Muscle of leg (tissue), 3 donors: ENCODE measurements at regions not wholly inside any gene's neighbourhood (a gene's known extent, or its start where the extent isn't known, plus 50 kb on each side); places are given as distances from the start of the nearest gene placed in this dataset.
"Not testable (repeated sequence)": the region's sequence is repeated elsewhere in the genome, so short reads cannot be mapped to it uniquely, and the experiment has no call there.

Experiments
- DNase-seq: peaks from one replicate; pipeline ENCODE4 v3.0.0; 2013
- H3K27ac ChIP-seq: one replicate; pipeline ENCODE4 v1.5.1; 2013; ENCODE audit warnings: mild to moderate bottlenecking, low read length, control low read depth
- H3K27me3 ChIP-seq: one replicate; pipeline ENCODE4 v1.6.1; 2013; ENCODE audit warnings: low read length; ENCODE audit not compliant: control insufficient read depth, insufficient read depth
- H3K36me3 ChIP-seq: one replicate; pipeline ENCODE4 v1.6.1; 2013; ENCODE audit warnings: low read length; ENCODE audit not compliant: control insufficient read depth, insufficient read depth
- H3K4me1 ChIP-seq: one replicate; pipeline ENCODE4 v1.6.1; 2013; ENCODE audit warnings: low read length; ENCODE audit not compliant: control insufficient read depth, insufficient read depth
- H3K4me3 ChIP-seq: one replicate; pipeline ENCODE4 v1.5.1; 2013; ENCODE audit warnings: low read length, control low read depth
- H3K9me3 ChIP-seq: replicated peaks from 2 replicates; pipeline ENCODE4 v1.6.1; 2013; ENCODE audit warnings: low read depth, low read length; ENCODE audit not compliant: control insufficient read depth
- WGBS: methylation state at CpG from one replicate; pipeline ENCODE4 v1.1.5; 2013; ENCODE audit warnings: missing lambda C conversion rate; ENCODE audit not compliant: insufficient coverage; 5-methylcytosine and 5-hydroxymethylcytosine counted together

DNA sequence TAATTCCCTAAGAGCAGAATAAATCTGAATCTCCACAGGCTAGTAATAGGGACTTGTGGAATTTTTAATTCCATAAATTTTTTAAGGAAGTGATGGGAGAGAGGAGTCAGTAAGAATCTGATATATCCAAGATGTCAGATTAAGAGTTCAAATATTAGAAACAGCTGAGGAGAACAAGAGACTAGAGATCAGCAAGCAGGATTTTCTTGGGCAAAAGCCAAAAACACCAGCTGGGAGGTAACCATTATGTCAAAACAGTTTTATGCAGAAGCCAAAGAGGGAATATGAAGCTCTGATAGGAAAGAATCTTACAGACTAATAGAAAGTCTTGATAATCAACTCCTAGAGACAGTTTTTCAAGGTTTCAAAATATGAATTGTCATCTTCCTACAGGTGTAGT is 72.2 kb upstream of the RBPJ start:
- Histone ChIP-seq H3K27ac (peak overlapping the region; percentile 69), H3K4me3 (no peak overlapping the region), H3K36me3 (no peaks in the 10 kb centered on the region), H3K9me3 (no peaks in the 10 kb centered on the region), H3K4me1 (peaks cover 4% of the 10 kb centered on the region), H3K27me3 (no peaks in the 10 kb centered on the region)
- DNase-seq, result peak; percentile 95

DNA sequence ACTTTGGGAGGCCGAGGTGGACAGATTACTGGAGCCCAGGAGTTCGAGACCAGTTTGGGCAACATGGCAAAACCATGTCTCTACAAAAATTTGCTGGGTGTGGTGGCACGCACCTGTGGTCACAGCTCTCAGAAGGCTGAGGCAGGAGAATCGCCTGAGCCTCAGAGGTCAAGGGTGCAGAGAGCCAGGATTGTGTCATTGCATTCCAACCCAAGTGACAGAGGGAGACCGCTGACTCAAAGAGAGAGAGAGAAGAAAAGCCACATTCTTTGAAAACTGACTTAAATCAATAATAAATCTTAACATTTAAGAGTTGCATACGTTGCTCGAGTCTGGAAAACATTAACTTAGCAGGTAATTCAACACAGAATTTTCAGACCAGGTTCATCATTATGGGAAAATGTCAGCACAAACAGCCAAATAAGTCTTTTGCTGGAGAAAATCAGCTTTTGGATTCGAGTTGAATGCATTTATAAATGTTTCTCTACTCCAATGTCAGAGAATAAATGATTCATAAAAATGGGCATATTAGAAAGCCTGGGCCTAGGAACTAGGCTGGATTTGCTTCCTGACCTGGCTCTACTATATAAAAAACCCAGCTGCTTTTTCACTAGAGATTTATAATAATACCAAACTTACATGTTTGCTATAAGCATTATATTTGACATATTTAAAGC is 68.3 kb upstream of the RBPJ start:
- H3K9me3 ChIP-seq, result no peaks in the 10 kb centered on the region
- H3K36me3 ChIP-seq, result no peaks in the 10 kb centered on the region
- H3K27ac ChIP-seq, result peak overlapping the region; percentile 65
- DNase-seq, result peak; percentile 68
- H3K4me1 ChIP-seq, result peaks cover 4% of the 10 kb centered on the region
- WGBS, result 55% methylated on average over 4 of the region's 8 CpGs
- H3K27me3 ChIP-seq, result no peaks in the 10 kb centered on the region
- H3K4me3 ChIP-seq, result no peak overlapping the region

DNA sequence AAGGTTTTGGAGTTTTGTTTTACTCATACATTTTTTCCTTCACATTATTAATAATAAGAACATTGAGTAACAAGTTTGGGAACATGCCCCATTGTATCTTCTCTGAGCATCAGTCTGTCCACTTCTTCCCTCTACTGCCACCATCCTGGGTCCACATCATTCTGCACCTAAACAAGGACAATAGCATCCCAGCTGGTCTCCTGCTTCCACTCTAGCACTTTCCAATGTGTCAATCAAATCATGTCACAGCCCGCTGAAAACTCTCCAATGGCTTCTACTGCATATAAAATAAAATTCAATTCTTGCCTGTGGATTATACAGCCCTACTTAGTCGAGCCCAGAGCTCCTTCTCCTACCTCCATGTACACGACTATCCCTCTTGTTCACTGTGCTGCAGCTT is 66.8 kb upstream of the RBPJ start:
- DNase-seq, result no peak
- peaks cover 4% of the 10 kb centered on the region for H3K4me1 ChIP-seq
- H3K27ac ChIP-seq, result no peak overlapping the region
- H3K4me3 ChIP-seq, result no peak overlapping the region
- WGBS, result 86% methylated on average over 3 of the region's 3 CpGs
- no peaks in the 10 kb centered on the region for H3K27me3 ChIP-seq
- peaks cover under 1% of the 10 kb centered on the region for H3K9me3 ChIP-seq
- no peaks in the 10 kb centered on the region for H3K36me3 ChIP-seq

DNA sequence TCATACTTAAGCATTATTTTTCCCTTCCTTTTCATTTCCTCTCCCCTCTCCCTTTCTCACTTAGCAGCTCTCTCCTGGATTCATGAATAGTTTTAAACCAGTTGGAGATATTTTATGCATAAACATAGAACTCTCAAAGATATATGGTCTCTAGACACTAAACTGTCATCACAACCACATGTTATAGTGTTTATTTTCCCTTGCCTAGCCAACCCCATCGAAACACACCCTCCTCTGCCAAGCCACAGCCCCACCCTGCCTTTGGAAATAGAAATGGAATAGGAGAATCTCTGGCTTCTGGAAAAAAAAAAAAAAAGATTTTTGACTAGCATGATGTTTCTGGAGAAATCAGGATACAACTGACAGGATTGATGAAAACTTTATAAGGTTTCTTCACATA is 64.8 kb upstream of the RBPJ start:
- H3K9me3 ChIP-seq, result peaks cover 3% of the 10 kb centered on the region
- no peaks in the 10 kb centered on the region for H3K27me3 ChIP-seq
- no peak overlapping the region for H3K4me3 ChIP-seq
- DNase-seq, result peak; percentile 90
- peaks cover 4% of the 10 kb centered on the region for H3K4me1 ChIP-seq
- H3K27ac ChIP-seq, result peak overlapping the region; percentile 16
- no peaks in the 10 kb centered on the region for H3K36me3 ChIP-seq
- WGBS, result no CpG with 5 or more reads among the region's 1 CpG

DNA sequence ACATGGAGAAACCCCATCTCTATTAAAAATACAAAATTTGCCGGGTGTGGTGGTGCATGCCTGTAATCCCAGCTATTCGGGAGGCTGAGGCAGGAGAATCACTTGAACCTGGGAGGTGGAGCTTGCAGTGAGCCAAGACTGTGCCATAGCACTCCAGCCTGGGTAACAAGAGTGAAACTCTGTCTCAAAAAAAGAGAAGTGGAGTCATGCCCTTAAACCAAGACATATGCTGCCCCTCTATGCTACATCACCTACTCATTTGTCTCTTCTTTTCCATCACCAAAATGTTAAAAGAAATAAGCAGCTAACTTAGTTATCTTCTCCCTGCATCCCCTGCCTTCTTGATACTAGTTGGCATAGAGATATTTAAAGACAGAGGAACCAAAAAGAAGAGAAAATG is 63.4 kb upstream of the RBPJ start:
- not testable (repeated sequence) for H3K27ac ChIP-seq, H3K36me3 ChIP-seq, H3K4me3 ChIP-seq, H3K4me1 ChIP-seq, H3K9me3 ChIP-seq, DNase-seq, H3K27me3 ChIP-seq
- whole genome bisulfite sequencing, result 80% methylated on average over 1 of the region's 2 CpGs

DNA sequence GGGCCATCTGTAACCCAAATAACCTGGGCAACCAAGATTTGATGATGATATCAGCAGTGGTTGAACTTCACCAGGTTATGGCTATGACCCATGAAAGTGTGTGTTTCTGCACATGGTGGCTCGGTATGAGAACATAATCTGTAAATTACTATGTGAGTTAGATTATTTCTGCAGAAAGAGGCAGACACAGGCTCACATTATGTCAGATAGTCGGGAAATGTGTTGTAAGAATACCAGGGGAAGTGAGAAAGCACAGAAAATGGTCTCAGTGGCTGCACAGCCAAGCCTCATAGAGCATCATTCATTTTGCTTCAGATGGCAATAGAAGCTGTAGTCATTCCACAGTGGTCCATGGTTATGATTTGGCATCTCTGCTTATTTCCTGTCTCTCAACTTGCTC is 63.0 kb upstream of the RBPJ start:
- no peaks in the 10 kb centered on the region for H3K27me3 ChIP-seq
- no peaks in the 10 kb centered on the region for H3K4me1 ChIP-seq
- H3K4me3 ChIP-seq, result no peak overlapping the region
- no peak overlapping the region for H3K27ac ChIP-seq
- no peak for DNase-seq
- peaks cover 3% of the 10 kb centered on the region for H3K9me3 ChIP-seq
- WGBS, result 78% methylated on average over 1 of the region's 2 CpGs
- H3K36me3 ChIP-seq, result no peaks in the 10 kb centered on the region

DNA sequence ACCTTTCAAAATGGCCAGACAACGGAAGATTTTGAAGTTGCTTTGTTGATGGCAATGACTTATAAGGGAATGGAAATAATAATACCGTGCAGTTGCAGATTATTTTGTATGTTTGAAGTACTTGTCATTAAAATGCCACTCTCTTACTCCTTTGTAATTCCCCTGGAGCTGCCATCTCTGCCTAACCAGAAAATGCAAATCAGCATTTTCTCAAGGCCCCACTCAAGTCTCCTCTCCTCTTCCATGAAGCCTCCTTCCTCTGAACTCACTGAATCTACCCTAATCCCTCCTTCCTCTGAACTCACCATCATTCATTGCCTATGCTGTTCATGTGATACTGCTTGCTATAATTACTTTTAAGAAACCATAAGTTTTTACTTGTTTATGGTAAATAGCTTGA is 60.2 kb upstream of the RBPJ start:
- H3K27me3 ChIP-seq, result no peaks in the 10 kb centered on the region
- H3K4me3 ChIP-seq, result no peak overlapping the region
- H3K36me3 ChIP-seq, result no peaks in the 10 kb centered on the region
- H3K4me1 ChIP-seq, result no peaks in the 10 kb centered on the region
- no peak for DNase-seq
- H3K27ac ChIP-seq, result no peak overlapping the region
- peaks cover 3% of the 10 kb centered on the region for H3K9me3 ChIP-seq
- WGBS, result no CpG with 5 or more reads among the region's 2 CpGs

DNA sequence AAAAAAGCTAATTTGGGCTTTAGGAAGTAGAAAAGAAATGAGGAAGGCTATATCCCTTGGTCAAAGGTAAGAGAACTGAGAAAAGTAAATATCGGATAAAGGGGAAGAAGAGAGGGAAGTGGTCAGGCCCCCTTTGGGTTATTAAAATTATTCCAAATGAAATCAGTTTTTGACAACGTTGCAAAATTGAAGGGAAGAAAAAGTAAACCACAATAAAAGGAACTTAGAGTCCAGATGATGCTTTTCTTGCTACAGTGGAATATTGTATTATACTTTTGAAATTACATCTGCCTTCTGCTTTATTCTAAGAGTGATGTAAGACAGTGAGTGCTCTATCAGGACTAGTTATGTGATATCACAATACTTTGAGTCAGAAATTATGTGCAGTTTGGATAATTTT is 59.4 kb upstream of the RBPJ start:
- Histone ChIP-seq H3K4me3 (no peak overlapping the region), H3K27ac (no peak overlapping the region), H3K27me3 (no peaks in the 10 kb centered on the region), H3K4me1 (no peaks in the 10 kb centered on the region), H3K36me3 (no peaks in the 10 kb centered on the region), H3K9me3 (peaks cover 3% of the 10 kb centered on the region)
- 67% methylated on average over 1 of the region's 2 CpGs for WGBS
- peak; percentile 36 for DNase-seq

DNA sequence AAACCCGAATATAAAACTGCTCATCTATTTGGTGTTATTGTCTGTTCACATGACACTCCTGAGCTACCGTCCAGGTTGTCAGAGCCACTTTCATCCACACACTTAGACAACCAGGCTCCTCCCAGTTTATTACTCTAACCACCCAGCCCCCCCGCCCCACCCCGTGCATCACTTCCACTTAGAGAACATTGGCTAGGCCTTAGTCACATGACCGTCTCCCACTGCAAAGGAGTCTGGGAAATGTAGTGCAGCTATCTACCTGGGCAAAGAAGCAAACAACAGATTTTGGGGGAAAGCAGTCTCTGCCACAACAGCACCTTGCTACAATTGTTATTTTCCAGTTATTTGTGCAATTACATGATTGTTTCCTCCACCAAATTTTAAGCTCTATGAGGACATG is 57.6 kb upstream of the RBPJ start:
- Histone ChIP-seq H3K9me3 (peaks cover 3% of the 10 kb centered on the region), H3K27me3 (no peaks in the 10 kb centered on the region), H3K4me3 (no peak overlapping the region), H3K4me1 (peaks cover 2% of the 10 kb centered on the region), H3K27ac (no peak overlapping the region), H3K36me3 (no peaks in the 10 kb centered on the region)
- no peak for DNase-seq
- WGBS, result 79% methylated on average over 3 of the region's 5 CpGs

DNA sequence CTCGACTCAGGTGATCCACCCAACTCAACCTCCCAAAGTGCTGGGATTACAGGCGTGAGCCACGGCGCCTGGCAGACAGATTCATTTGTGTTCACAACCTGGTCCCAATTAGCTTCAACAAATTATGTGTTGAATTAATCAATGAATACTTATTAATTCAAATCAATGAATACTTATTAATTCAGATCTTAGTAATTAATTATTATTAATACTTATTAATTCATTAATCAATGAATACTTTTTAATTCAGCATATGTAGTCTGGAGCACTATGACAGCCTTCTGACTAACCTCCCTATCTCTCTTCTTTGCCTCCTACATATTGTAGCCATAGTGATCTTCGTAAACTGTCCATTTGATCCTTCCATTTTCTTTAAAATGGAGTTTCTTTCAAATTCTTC is 56.7 kb upstream of the RBPJ start:
- Histone ChIP-seq H3K9me3 (peaks cover 2% of the 10 kb centered on the region), H3K27me3 (no peaks in the 10 kb centered on the region), H3K27ac (no peak overlapping the region), H3K4me1 (peaks cover 4% of the 10 kb centered on the region), H3K4me3 (no peak overlapping the region), H3K36me3 (no peaks in the 10 kb centered on the region)
- no peak for DNase-seq
- WGBS, result 100% methylated on average over 2 of the region's 5 CpGs

DNA sequence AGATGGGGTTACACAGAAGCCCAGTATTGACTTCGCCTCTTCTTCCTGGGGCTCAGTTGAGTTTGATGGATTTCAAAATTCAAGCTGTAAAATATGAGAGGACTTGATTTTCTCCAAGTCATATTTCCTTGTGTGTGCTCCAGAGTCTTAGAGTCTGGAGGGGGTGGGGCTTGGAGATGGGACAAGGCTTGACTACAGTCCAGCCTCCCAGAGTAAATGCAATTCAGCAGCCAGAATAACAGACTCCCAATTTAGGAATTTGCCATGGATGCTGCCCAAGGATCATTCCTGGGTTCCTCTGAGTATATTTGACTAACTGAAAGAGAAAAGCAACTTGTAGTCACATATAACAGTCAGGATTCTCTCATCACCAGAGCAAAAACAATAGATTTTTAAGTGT is 53.7 kb upstream of the RBPJ start:
- H3K36me3 ChIP-seq, result no peaks in the 10 kb centered on the region
- H3K4me1 ChIP-seq, result peaks cover 4% of the 10 kb centered on the region
- H3K4me3 ChIP-seq, result no peak overlapping the region
- H3K9me3 ChIP-seq, result no peaks in the 10 kb centered on the region
- no peaks in the 10 kb centered on the region for H3K27me3 ChIP-seq
- no CpG with 5 or more reads among the region's 1 CpG for WGBS
- peak overlapping the region; percentile 75 for H3K27ac ChIP-seq
- peak; percentile 97 for DNase-seq
